Hematopoietic multipotent progenitor cell treated with erythropoietin and hydrocortisone succinate and interleukin-3 and kit ligand, for 4 days (in vitro differentiated cells): ENCODE measurements at regions not wholly inside any gene's neighbourhood (a gene's known extent, or its start where the extent isn't known, plus 50 kb on each side); places are given as distances from the start of the nearest gene placed in this dataset.

Experiments
- DNase-seq: peaks from one replicate; pipeline ENCODE4 v3.0.0-alpha.2; 2015

- no peak for DNase-seq
These were observed 291.1 kb upstream of the ADAMTS5 start for GRCh38 chr21:27257908-27258556.

- no peak for DNase-seq
These were observed 290.3 kb upstream of the ADAMTS5 start for GRCh38 chr21:27257226-27257625.

- no peak for DNase-seq
These were observed 284.9 kb upstream of the ADAMTS5 start for GRCh38 chr21:27251752-27252151.

- DNase-seq = no peak
These were observed 283.5 kb upstream of the ADAMTS5 start for GRCh38 chr21:27250366-27250765.

- DNase-seq = no peak
These were observed 281.9 kb upstream of the ADAMTS5 start for GRCh38 chr21:27248814-27249213.

- no peak for DNase-seq
These were observed 279.9 kb upstream of the ADAMTS5 start for GRCh38 chr21:27246741-27247140.

- DNase-seq = no peak
These were observed 277.9 kb upstream of the ADAMTS5 start for GRCh38 chr21:27244776-27245175.

GRCh38 chr21:27244352-27244751 is 277.5 kb upstream of the ADAMTS5 start:
- DNase-seq = no peak

GRCh38 chr21:27240839-27241238 is 274.0 kb upstream of the ADAMTS5 start:
- no peak for DNase-seq

GRCh38 chr21:27233514-27234115 is 266.7 kb upstream of the ADAMTS5 start:
- no peak for DNase-seq

- DNase-seq = no peak
These were observed 259.1 kb upstream of the ADAMTS5 start for GRCh38 chr21:27225940-27226339.

- no peak for DNase-seq
These were observed 258.3 kb upstream of the ADAMTS5 start for GRCh38 chr21:27225151-27225550.

- DNase-seq = no peak
These were observed 257.3 kb upstream of the ADAMTS5 start for GRCh38 chr21:27224169-27224568.

GRCh38 chr21:27221077-27221476 is 254.2 kb upstream of the ADAMTS5 start:
- DNase-seq = no peak

GRCh38 chr21:27220416-27220815 is 253.5 kb upstream of the ADAMTS5 start:
- DNase-seq = no peak

- DNase-seq = no peak
These were observed 252.2 kb upstream of the ADAMTS5 start for GRCh38 chr21:27219068-27219467.

- DNase-seq = no peak
These were observed 246.4 kb upstream of the ADAMTS5 start for GRCh38 chr21:27213303-27213702.

GRCh38 chr21:27212441-27212840 is 245.6 kb upstream of the ADAMTS5 start:
- DNase-seq = no peak

- DNase-seq = no peak
These were observed 242.7 kb upstream of the ADAMTS5 start for GRCh38 chr21:27209546-27209945.

GRCh38 chr21:27206368-27206982 is 239.6 kb upstream of the ADAMTS5 start:
- no peak for DNase-seq

GRCh38 chr21:27202301-27202700 is 235.4 kb upstream of the ADAMTS5 start:
- no peak for DNase-seq

GRCh38 chr21:27201197-27201596 is 234.3 kb upstream of the ADAMTS5 start:
- no peak for DNase-seq

GRCh38 chr21:27196651-27197050 is 229.8 kb upstream of the ADAMTS5 start:
- DNase-seq = no peak

GRCh38 chr21:27192281-27192949 is 225.5 kb upstream of the ADAMTS5 start:
- DNase-seq = no peak
